Peyer's patch (tissue), 4 donors: ENCODE measurements at regions not wholly inside any gene's neighbourhood (a gene's known extent, or its start where the extent isn't known, plus 50 kb on each side); places are given as distances from the start of the nearest gene placed in this dataset.
A peak's percentile ranks its signal among the peaks of the same experiment; 100 is the strongest.
"Not testable (repeated sequence)": the region's sequence is repeated elsewhere in the genome, so short reads cannot be mapped to it uniquely, and the experiment has no call there.

Experiments used
- DNase-seq, 3 donors: peaks; one replicate each; pipeline ENCODE4 v3.0.0-alpha.2; 2017 to 2019
- H3K27ac ChIP-seq, 4 donors: fragments of 200-600 bp; sonication (generic); one replicate each; pipeline ENCODE4 v1.5.1; 2016 to 2019
- H3K27me3 ChIP-seq, 2 donors: fragments of 200-600 bp; sonication (generic); one replicate each; pipeline ENCODE4 v1.5.1; 2019
- H3K36me3 ChIP-seq, 3 donors: fragments of 200-600 bp; sonication (generic); one replicate each; pipeline ENCODE4 v1.5.1; 2016 to 2019
- H3K4me1 ChIP-seq, 4 donors: fragments of 200-600 bp; sonication (generic); one replicate each; pipeline ENCODE4 v1.5.1; 2016 to 2019
- H3K4me3 ChIP-seq, 4 donors: fragments of 200-600 bp; sonication (generic); 1 replicate in 3 of 4; 2 replicates in 1 of 4; pipeline ENCODE4 v1.5.1; 2016 to 2019; ENCODE audit warnings: mild to moderate bottlenecking in 1 of 4
- H3K9me3 ChIP-seq, 4 donors: fragments of 200-600 bp; sonication (generic); one replicate each; pipeline ENCODE4 v1.5.1; 2016 to 2019; ENCODE audit warnings: mild to moderate bottlenecking in 1 of 4
- CTCF ChIP-seq, 6 experiments: fragments of 450-650 bp in 4 of 6; fragments of 200-600 bp in 2 of 6; sonication (generic) in 1 of 6; IDR thresholded peaks; one replicate each; pipeline ENCODE4 v1.5.1; 2017 to 2019; ENCODE audit warnings: antibody characterized with exemption in 6 of 6, mild to moderate bottlenecking in 3 of 6, moderate library complexity in 1 of 6

- not testable (repeated sequence) for DNase-seq, H3K36me3 ChIP-seq, H3K4me1 ChIP-seq, H3K27ac ChIP-seq, H3K27me3 ChIP-seq, H3K9me3 ChIP-seq, H3K4me3 ChIP-seq
Measured at GRCh38 chr9:64370344-64370743, 914.7 kb downstream of the FOXD4L5 start.

GRCh38 chr9:64369644-64370043 lies 915.4 kb downstream of the FOXD4L5 start:
- H3K27ac ChIP-seq, H3K9me3 ChIP-seq, H3K36me3 ChIP-seq, H3K27me3 ChIP-seq, H3K4me1 ChIP-seq, DNase-seq: not testable (repeated sequence)
- H3K4me3 ChIP-seq: peak overlapping the region in 2 of 4 donors; percentile 38 to 48

- not testable (repeated sequence) for H3K27me3 ChIP-seq, H3K4me1 ChIP-seq, H3K36me3 ChIP-seq, H3K9me3 ChIP-seq, H3K27ac ChIP-seq
- TF ChIP-seq CTCF (IDR thresholded peaks at IDR 0.05): peak in 4 of 6 experiments; percentile 38 to 60 (median 44)
- H3K4me3 ChIP-seq: peak overlapping the region in 1 of 4 donors; percentile 39
- DNase-seq: peak in 2 of 3 donors; percentile 49 to 89
Measured at GRCh38 chr9:64369114-64369513, 915.9 kb downstream of the FOXD4L5 start.

- not testable (repeated sequence) for H3K27me3 ChIP-seq, DNase-seq, H3K27ac ChIP-seq, H3K9me3 ChIP-seq, H3K36me3 ChIP-seq, H3K4me1 ChIP-seq
- peak overlapping the region in 2 of 4 donors; percentile 29 to 47 for H3K4me3 ChIP-seq
Measured at GRCh38 chr9:64368644-64368942, 916.4 kb downstream of the FOXD4L5 start.

GRCh38 chr9:64367826-64368643 lies 917.0 kb downstream of the FOXD4L5 start:
- not testable (repeated sequence) for H3K9me3 ChIP-seq, H3K36me3 ChIP-seq, H3K27ac ChIP-seq, H3K4me1 ChIP-seq, H3K27me3 ChIP-seq
- peak overlapping the region in 2 of 4 donors; percentile 29 to 47 for H3K4me3 ChIP-seq
- DNase-seq: peak in 2 of 3 donors; percentile 42 to 46
